Peyer's patch (tissue), 4 donors: ENCODE measurements at regions not wholly inside any gene's neighbourhood (a gene's known extent, or its start where the extent isn't known, plus 50 kb on each side); places are given as distances from the start of the nearest gene placed in this dataset.

Experiments used
- CTCF ChIP-seq, 6 experiments: fragments of 450-650 bp in 4 of 6; fragments of 200-600 bp in 2 of 6; sonication (generic) in 1 of 6; IDR thresholded peaks; one replicate each; pipeline ENCODE4 v1.5.1; 2017 to 2019; ENCODE audit warnings: antibody characterized with exemption in 6 of 6, mild to moderate bottlenecking in 3 of 6, moderate library complexity in 1 of 6
- POLR2A ChIP-seq, 2 donors: fragments of 450-650 bp; IDR thresholded peaks; one replicate each; pipeline ENCODE4 v1.5.1; 2017; ENCODE audit warnings: antibody characterized with exemption in 2 of 2, mild to moderate bottlenecking in 2 of 2, moderate library complexity in 2 of 2

DNA sequence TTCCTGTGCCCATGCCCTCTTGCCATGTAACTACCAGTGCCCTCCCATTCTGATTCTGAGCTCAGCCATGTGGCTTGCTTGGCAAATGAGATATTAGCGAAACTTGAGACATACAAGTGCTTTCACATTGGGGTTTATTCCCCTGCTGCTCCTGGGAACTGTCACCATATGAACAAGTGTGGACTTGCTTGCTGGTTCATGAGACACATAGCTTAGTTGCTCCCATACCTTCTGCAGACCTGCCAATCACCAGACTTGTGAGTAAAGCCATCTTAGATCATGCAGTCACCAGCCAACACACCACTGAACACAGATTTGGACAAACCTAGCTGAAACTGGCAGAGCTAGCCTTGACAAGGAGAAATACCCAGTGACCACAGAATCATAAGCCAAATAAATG is 155.1 kb downstream of the SS18 start:
- TF ChIP-seq CTCF (IDR thresholded peaks at IDR 0.05) (no peak), POLR2A (IDR thresholded peaks at IDR 0.05) (no peak)
